ENCODE measurements at regions not wholly inside any gene's neighbourhood (a gene's known extent, or its start where the extent isn't known, plus 50 kb on each side); places are given as distances from the start of the nearest gene placed in this dataset.

GRCh38 chr2:120791243-120791961, 55.7 kb downstream of the GLI2 start:
- H3K27me3 ChIP-seq (replicated peaks; ENCODE audit: control insufficient read depth, insufficient read depth, low read length): peaks cover 2% of the 10 kb centered on the region; the same call in 1 of the 2 replicates

GRCh38 chr2:120791962-120792297, 56.3 kb downstream of the GLI2 start:
- Histone ChIP-seq H3K27me3 (replicated peaks; ENCODE audit: control insufficient read depth, insufficient read depth, low read length) (peaks cover 2% of the 10 kb centered on the region; the same call in 1 of the 2 replicates), H3K4me3 (replicated peaks; ENCODE audit: low read depth, low read length) (no peak overlapping the region), H3K36me3 (ENCODE audit: control insufficient read depth, insufficient read depth, low read length) (no peaks in the 10 kb centered on the region)
- DNase-seq (ENCODE audit: extremely low read depth, insufficient read length): no peak
- TF ChIP-seq, protein P1, sequence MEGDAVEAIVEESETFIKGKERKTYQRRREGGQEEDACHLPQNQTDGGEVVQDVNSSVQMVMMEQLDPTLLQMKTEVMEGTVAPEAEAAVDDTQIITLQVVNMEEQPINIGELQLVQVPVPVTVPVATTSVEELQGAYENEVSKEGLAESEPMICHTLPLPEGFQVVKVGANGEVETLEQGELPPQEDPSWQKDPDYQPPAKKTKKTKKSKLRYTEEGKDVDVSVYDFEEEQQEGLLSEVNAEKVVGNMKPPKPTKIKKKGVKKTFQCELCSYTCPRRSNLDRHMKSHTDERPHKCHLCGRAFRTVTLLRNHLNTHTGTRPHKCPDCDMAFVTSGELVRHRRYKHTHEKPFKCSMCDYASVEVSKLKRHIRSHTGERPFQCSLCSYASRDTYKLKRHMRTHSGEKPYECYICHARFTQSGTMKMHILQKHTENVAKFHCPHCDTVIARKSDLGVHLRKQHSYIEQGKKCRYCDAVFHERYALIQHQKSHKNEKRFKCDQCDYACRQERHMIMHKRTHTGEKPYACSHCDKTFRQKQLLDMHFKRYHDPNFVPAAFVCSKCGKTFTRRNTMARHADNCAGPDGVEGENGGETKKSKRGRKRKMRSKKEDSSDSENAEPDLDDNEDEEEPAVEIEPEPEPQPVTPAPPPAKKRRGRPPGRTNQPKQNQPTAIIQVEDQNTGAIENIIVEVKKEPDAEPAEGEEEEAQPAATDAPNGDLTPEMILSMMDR (IDR thresholded peaks at IDR 0.05; ENCODE audit: insufficient read depth, low read length, poor library complexity, severe bottlenecking): no peak

More at GRCh38 chr2:120791243-120791961, 55.7 kb downstream of the GLI2 start:
- no peak for DNase-seq (ENCODE audit: extremely low read depth, insufficient read length)
- no peaks in the 10 kb centered on the region for H3K36me3 ChIP-seq (ENCODE audit: control insufficient read depth, insufficient read depth, low read length)
- TF ChIP-seq, protein P1 (IDR thresholded peaks at IDR 0.05; ENCODE audit: insufficient read depth, low read length, poor library complexity, severe bottlenecking): no peak
- H3K4me3 ChIP-seq (replicated peaks; ENCODE audit: low read depth, low read length): no peak overlapping the region

GRCh38 chr2:120793682-120794403, 58.2 kb downstream of the GLI2 start:
- DNase-seq (ENCODE audit: extremely low read depth, insufficient read length): no peak
- Histone ChIP-seq H3K27me3 (replicated peaks; ENCODE audit: control insufficient read depth, insufficient read depth, low read length) (peaks cover 2% of the 10 kb centered on the region; the same call in 1 of the 2 replicates), H3K4me3 (replicated peaks; ENCODE audit: low read depth, low read length) (no peak overlapping the region), H3K36me3 (ENCODE audit: control insufficient read depth, insufficient read depth, low read length) (no peaks in the 10 kb centered on the region)
- TF ChIP-seq, protein P1 (IDR thresholded peaks at IDR 0.05; ENCODE audit: insufficient read depth, low read length, poor library complexity, severe bottlenecking): no peak

DNA sequence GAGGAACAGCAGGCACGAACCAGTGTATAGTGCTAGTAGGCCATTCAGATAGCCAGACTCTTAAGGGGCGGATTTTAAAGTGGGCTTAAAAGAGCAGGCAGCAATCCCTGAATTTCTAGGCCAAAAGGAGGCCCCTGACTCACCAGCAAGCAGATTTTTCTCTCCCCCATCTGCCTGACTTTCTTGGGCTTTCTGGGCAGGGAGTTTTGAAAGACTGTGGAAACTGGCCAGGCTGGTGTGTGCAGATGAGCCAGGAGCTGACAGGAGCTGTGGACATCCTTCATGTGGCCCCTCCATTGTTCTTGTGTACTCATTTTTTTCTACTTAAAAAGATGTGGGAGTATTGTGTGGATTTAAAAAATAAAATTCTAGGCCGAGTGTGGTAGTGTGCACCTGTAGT, 59.0 kb downstream of the GLI2 start:
- no peak for DNase-seq (ENCODE audit: extremely low read depth, insufficient read length)
- H3K36me3 ChIP-seq (ENCODE audit: control insufficient read depth, insufficient read depth, low read length): no peaks in the 10 kb centered on the region

GRCh38 chr2:120796094-120796493, 60.4 kb downstream of the GLI2 start:
- Histone ChIP-seq H3K4me3 (replicated peaks; ENCODE audit: low read depth, low read length) (no peak overlapping the region), H3K27me3 (replicated peaks; ENCODE audit: control insufficient read depth, insufficient read depth, low read length) (peaks cover 2% of the 10 kb centered on the region; the same call in 1 of the 2 replicates), H3K36me3 (ENCODE audit: control insufficient read depth, insufficient read depth, low read length) (no peaks in the 10 kb centered on the region)
- DNase-seq (ENCODE audit: extremely low read depth, insufficient read length): no peak
- TF ChIP-seq, protein P1 (IDR thresholded peaks at IDR 0.05; ENCODE audit: insufficient read depth, low read length, poor library complexity, severe bottlenecking): no peak

More for the DNA sequence above, 59.0 kb downstream of the GLI2 start:
- Histone ChIP-seq H3K27me3 (replicated peaks; ENCODE audit: control insufficient read depth, insufficient read depth, low read length) (peaks cover 2% of the 10 kb centered on the region; the same call in 1 of the 2 replicates), H3K4me3 (replicated peaks; ENCODE audit: low read depth, low read length) (no peak overlapping the region)
- TF ChIP-seq, protein P1 (IDR thresholded peaks at IDR 0.05; ENCODE audit: insufficient read depth, low read length, poor library complexity, severe bottlenecking): no peak

Measured in GM06990 (cell line).